Activated CD4-positive, CD25-positive, alpha-beta regulatory T cell treated with anti-CD3 and anti-CD28 coated beads, Interleukin-2, amount 50 U/mL, for 24 hours (primary cell): ENCODE measurements at regions not wholly inside any gene's neighbourhood (a gene's known extent, or its start where the extent isn't known, plus 50 kb on each side); places are given as distances from the start of the nearest gene placed in this dataset.
"Not testable (repeated sequence)": the region's sequence is repeated elsewhere in the genome, so short reads cannot be mapped to it uniquely, and the experiment has no call there.

Experiments
- ATAC-seq, 2 donors: fragments of 150-1000 bp; cut with Tn5 transposase; one replicate each; pipeline ENCODE4 v1.10.0; 2021; ENCODE audit warnings: mild to moderate bottlenecking in 1 of 2, moderate library complexity in 1 of 2

- ATAC-seq: no peak
These were observed 244.1 kb upstream of the SEMA3C start for GRCh38 chr7:81162771-81163525.

DNA sequence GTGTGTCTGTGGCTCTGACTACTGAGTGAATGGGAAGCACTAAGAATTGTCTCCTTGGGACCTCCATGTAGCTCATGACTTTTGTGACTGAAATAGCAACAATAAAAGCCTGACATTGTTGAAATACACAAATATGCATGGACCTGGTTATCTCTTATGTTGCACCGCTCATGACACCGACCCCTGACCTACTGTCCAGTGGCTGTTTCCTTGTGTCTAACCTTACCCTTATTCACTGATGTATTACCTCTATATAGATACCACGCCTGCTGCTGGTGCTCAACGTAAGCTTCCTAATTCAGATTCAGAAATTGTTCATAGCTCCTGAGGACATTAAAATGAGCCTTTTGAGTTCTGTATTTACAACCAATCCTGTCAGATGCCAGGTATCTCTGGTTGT, 243.4 kb upstream of the SEMA3C start:
- no peak for ATAC-seq

DNA sequence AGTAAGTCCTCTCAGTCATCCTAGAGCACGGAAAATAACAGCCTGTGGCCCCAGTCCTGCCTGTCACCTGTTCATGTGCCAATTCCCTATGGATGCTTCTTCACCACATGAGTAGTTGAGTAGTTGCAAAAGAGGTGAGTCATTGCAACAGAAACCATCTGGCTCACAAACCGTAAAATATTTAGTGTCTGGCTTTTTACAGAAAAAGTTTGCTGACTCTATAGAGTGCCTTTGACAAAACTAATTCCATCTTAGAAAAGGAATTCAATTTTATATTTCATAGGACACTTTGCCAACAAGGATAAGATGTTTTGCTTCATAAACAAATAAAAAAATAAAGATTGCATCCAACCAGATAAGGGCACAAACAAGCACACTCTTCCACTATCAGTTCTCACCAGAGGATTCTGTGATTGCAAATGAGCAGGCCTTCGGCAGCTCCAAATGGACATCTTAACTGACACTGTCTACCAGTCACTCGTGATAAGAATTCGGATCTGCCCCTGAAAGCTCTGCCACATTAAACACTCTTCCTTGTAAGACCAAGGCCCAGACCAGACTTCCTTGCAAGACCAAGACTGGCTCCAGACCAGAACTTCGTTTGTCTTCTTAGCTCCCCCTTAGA, 242.7 kb upstream of the SEMA3C start:
- ATAC-seq: no peak

GRCh38 chr7:81159402-81159801, 240.6 kb upstream of the SEMA3C start:
- ATAC-seq: no peak

GRCh38 chr7:81158189-81158588, 239.3 kb upstream of the SEMA3C start:
- no peak for ATAC-seq

DNA sequence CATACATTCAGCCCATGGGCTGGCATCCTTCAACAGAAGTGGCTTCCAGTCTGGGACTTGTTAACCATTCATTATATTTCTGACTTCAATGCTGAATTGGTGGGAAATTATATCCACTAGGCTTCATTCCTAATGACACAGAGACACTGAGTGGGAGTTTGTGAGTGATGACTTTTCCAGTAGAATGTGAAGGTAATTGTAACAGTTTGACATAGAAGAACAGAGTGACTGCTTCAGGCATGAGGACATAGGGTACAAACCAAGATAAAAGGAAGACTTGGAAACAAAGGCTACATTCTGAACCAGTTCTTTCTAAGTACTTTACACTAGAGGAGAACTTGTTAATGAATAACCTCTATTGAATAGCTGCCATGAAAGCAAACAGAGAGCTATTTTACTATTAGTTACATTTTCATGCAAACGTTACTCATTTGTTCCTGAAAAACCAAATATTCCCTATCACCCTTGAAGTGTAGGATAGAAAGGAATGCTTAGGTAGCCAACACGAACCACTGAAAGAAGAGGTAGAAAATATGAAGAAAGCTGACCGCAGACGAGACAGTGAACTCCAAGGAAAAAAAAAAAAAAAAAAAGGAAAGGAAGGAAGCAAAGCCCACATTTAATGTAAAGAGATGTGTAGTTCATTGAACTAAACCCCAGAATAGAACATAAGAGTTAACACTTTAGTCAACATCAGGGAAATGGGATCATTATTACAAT, 237.0 kb upstream of the SEMA3C start:
- no peak for ATAC-seq

GRCh38 chr7:81154565-81154964, 235.7 kb upstream of the SEMA3C start:
- ATAC-seq: no peak

DNA sequence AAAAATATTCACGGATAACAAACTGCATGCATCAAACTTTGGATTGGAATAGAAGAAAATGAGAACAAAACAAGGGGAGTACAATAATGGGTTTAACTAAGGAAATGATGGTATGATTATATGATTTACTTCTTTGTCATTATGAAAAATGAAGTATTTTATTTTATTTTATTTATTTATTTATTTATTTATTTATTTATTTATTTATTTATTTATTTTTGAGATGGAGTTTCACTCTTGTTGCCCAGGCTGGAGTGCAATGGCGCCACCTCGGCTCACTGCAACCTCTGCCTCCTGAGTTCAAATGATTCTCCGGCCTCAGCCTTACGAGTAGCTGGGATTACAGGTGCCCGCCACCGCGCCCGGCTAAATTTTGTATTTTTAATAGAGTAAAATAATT, 234.1 kb upstream of the SEMA3C start:
- not testable (repeated sequence) for ATAC-seq

GRCh38 chr7:81150951-81151361, 232.1 kb upstream of the SEMA3C start:
- ATAC-seq: no peak

- no peak for ATAC-seq
These were observed 225.0 kb upstream of the SEMA3C start for GRCh38 chr7:81143856-81144255.

GRCh38 chr7:81141257-81142205, 222.7 kb upstream of the SEMA3C start:
- ATAC-seq: not testable (repeated sequence)

GRCh38 chr7:81140775-81141174, 221.9 kb upstream of the SEMA3C start:
- no peak for ATAC-seq

GRCh38 chr7:81140252-81140651, 221.4 kb upstream of the SEMA3C start:
- no peak for ATAC-seq

- no peak for ATAC-seq
These were observed 220.0 kb upstream of the SEMA3C start for GRCh38 chr7:81138870-81139269.

- no peak for ATAC-seq
These were observed 216.5 kb upstream of the SEMA3C start for GRCh38 chr7:81135324-81135723.

GRCh38 chr7:81128011-81128410, 209.2 kb upstream of the SEMA3C start:
- no peak for ATAC-seq

- no peak for ATAC-seq
These were observed 202.0 kb upstream of the SEMA3C start for GRCh38 chr7:81120803-81121202.

GRCh38 chr7:81120111-81120510, 201.3 kb upstream of the SEMA3C start:
- ATAC-seq: no peak

GRCh38 chr7:81114633-81115032, 195.8 kb upstream of the SEMA3C start:
- no peak for ATAC-seq

- no peak for ATAC-seq
These were observed 193.9 kb upstream of the SEMA3C start for GRCh38 chr7:81112731-81113130.

DNA sequence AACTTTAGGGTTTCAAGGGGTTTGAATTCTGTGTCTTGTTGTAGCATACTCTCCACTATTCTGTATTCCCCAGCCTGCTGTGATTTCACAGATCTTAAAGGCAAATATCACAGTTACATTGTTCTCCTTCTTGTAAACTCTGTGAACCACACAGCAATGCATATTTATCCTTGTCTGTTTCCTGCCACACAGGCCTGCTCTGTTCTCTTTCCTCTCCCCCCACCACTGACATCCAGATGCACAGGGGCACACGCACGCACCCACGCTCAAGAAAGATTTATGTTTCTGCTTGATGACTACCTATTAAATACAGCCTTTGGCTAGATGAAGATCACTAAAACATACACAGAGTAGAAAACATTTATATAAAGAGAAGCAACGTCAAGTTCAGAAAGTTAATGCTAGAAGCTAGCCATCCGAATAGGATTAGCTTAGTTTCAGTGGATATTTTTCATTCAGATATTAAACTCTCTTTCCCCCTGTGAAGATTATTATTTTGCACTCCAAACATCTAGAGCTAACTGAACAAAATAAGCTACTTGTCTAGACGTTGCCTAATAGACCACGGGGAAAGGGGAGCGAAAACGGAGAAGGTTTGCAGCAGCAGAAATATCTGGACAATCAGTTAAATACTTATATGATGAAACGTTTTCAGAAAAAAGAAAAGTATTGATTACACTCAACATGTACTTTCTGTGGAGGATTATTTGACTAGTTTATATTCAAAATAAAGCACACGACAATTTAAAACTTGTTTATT, 193.1 kb upstream of the SEMA3C start:
- no peak for ATAC-seq

DNA sequence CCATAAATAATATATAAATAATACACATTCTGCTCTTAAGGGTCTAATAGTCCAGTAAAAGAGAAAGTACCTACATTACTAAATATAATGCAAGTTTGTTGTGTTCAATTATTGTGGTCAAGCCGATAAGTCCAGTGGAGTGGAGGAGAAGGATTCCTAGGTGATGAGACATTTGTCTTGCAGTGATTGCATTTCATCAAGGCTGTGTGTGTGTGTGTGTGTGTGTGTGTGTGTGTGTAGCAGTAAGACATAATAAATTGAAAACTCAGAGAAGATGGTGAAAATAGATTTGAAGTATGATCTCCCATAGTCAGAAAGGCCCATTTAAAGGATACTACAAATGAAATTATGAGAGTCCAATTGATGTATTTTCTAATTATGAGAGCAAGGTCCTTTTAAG, 192.5 kb upstream of the SEMA3C start:
- no peak for ATAC-seq
